ENCODE measurements at regions not wholly inside any gene's neighbourhood (a gene's known extent, or its start where the extent isn't known, plus 50 kb on each side); places are given as distances from the start of the nearest gene placed in this dataset.

GRCh38 chr6:165941249-165941775 is 226.3 kb downstream of the TBXT start:
- DNase-seq: no peak

- DNase-seq: no peak
Observed at GRCh38 chr6:165940366-165940765, 227.3 kb downstream of the TBXT start.

GRCh38 chr6:165939601-165940290 is 227.9 kb downstream of the TBXT start:
- DNase-seq: no peak

GRCh38 chr6:165939047-165939446 is 228.6 kb downstream of the TBXT start:
- no peak for DNase-seq

GRCh38 chr6:165937564-165938358 is 229.9 kb downstream of the TBXT start:
- DNase-seq: no peak

GRCh38 chr6:165936660-165937059 is 231.0 kb downstream of the TBXT start:
- DNase-seq: no peak

- no peak for DNase-seq
Observed at GRCh38 chr6:165936096-165936495, 231.6 kb downstream of the TBXT start.

- DNase-seq: no peak
Observed at GRCh38 chr6:165931675-165932074, 236.0 kb downstream of the TBXT start.

GRCh38 chr6:165930668-165931214 is 236.9 kb downstream of the TBXT start:
- no peak for DNase-seq

- DNase-seq: no peak
Observed at GRCh38 chr6:165929607-165930006, 238.0 kb downstream of the TBXT start.

GRCh38 chr6:165926378-165926777 is 241.3 kb downstream of the TBXT start:
- no peak for DNase-seq

GRCh38 chr6:165925474-165926156 is 242.0 kb downstream of the TBXT start:
- DNase-seq: no peak

- DNase-seq: no peak
Observed at GRCh38 chr6:165922309-165922794, 245.3 kb downstream of the TBXT start.

- DNase-seq: no peak
Observed at GRCh38 chr6:165920896-165921671, 246.6 kb downstream of the TBXT start.

GRCh38 chr6:165917576-165917975 is 250.1 kb downstream of the TBXT start:
- DNase-seq: no peak

- DNase-seq: no peak
Observed at GRCh38 chr6:165915022-165915770, 252.2 kb upstream of the PDE10A start.

GRCh38 chr6:165913676-165914570 is 250.9 kb upstream of the PDE10A start:
- no peak for DNase-seq

- no peak for DNase-seq
Observed at GRCh38 chr6:165910184-165910966, 247.3 kb upstream of the PDE10A start.

GRCh38 chr6:165906736-165907135 is 243.7 kb upstream of the PDE10A start:
- no peak for DNase-seq

GRCh38 chr6:165905744-165906143 is 242.7 kb upstream of the PDE10A start:
- no peak for DNase-seq
